Ascending aorta (tissue), 2 donors: ENCODE measurements at regions not wholly inside any gene's neighbourhood (a gene's known extent, or its start where the extent isn't known, plus 50 kb on each side); places are given as distances from the start of the nearest gene placed in this dataset.
"Not testable (repeated sequence)": the region's sequence is repeated elsewhere in the genome, so short reads cannot be mapped to it uniquely, and the experiment has no call there.

Experiments used
- DNase-seq, 2 donors: peaks; one replicate each; pipeline ENCODE4 v3.0.0-alpha.2; 2019; ENCODE audit warnings: low spot score in 2 of 2
- H3K27ac ChIP-seq, 2 donors: fragments of 200-600 bp; sonication (generic); one replicate each; pipeline ENCODE4 v1.5.1; 2016 to 2017; ENCODE audit warnings: mild to moderate bottlenecking in 1 of 2
- H3K27me3 ChIP-seq: fragments of 200-600 bp; sonication (generic); one replicate; pipeline ENCODE4 v1.5.1; 2017
- H3K36me3 ChIP-seq, 2 donors: fragments of 200-600 bp; sonication (generic); one replicate each; pipeline ENCODE4 v1.5.1; 2016
- H3K4me1 ChIP-seq, 2 donors: fragments of 200-600 bp; sonication (generic); one replicate each; pipeline ENCODE4 v1.5.1; 2016 to 2017; ENCODE audit warnings: mild to moderate bottlenecking in 1 of 2
- H3K4me3 ChIP-seq, 2 donors: fragments of 200-600 bp; sonication (generic); one replicate each; pipeline ENCODE4 v1.5.1; 2016 to 2017; ENCODE audit warnings: mild to moderate bottlenecking in 1 of 2
- H3K9me3 ChIP-seq, 2 donors: fragments of 200-600 bp; sonication (generic); one replicate each; pipeline ENCODE4 v1.5.1; 2016
- CTCF ChIP-seq, 3 experiments: fragments of 200-600 bp in 2 of 3; fragments of 450-650 bp in 1 of 3; sonication (generic) in 2 of 3; IDR thresholded peaks; one replicate each; pipeline ENCODE4 v1.5.1; 2016 to 2019; ENCODE audit warnings: antibody characterized with exemption in 3 of 3, mild to moderate bottlenecking in 1 of 3, moderate library complexity in 1 of 3
- intact Hi-C: fragments of 100-400 bp; cut with DNase I; formaldehyde crosslinking; loops from one replicate; pipeline ENCODE4 v1.15.1; 2023

- H3K27ac ChIP-seq = no peak overlapping the region
- H3K4me1 ChIP-seq = no peaks in the 10 kb centered on the region
- H3K36me3 ChIP-seq = no peaks in the 10 kb centered on the region
- no peak overlapping the region for H3K4me3 ChIP-seq
- no peaks in the 10 kb centered on the region for H3K9me3 ChIP-seq
- intact Hi-C loops = no loop called here
- DNase-seq = no peak
- TF ChIP-seq CTCF (IDR thresholded peaks at IDR 0.05) = no peak
- no peaks in the 10 kb centered on the region for H3K27me3 ChIP-seq
Measured at GRCh38 chr18:77405096-77405495, 155.4 kb downstream of the GALR1 start.

GRCh38 chr18:77407733-77408132 is 158.1 kb downstream of the GALR1 start:
- TF ChIP-seq CTCF (IDR thresholded peaks at IDR 0.05) = no peak

GRCh38 chr18:77421546-77421945 is 171.9 kb downstream of the GALR1 start:
- H3K4me1 ChIP-seq, H3K27ac ChIP-seq, H3K9me3 ChIP-seq, DNase-seq, H3K36me3 ChIP-seq, H3K4me3 ChIP-seq, intact Hi-C loops, H3K27me3 ChIP-seq: not testable (repeated sequence)

More at GRCh38 chr18:77407733-77408132, 158.1 kb downstream of the GALR1 start:
- Histone ChIP-seq H3K27me3 (no peaks in the 10 kb centered on the region), H3K4me3 (no peak overlapping the region), H3K9me3 (no peaks in the 10 kb centered on the region), H3K36me3 (no peaks in the 10 kb centered on the region), H3K27ac (no peak overlapping the region), H3K4me1 (no peaks in the 10 kb centered on the region)
- intact Hi-C loops = no loop called here
- no peak for DNase-seq

- H3K27ac ChIP-seq = no peak overlapping the region
- no peak overlapping the region for H3K4me3 ChIP-seq
- no peak for DNase-seq
- TF ChIP-seq CTCF (IDR thresholded peaks at IDR 0.05) = no peak
- no peaks in the 10 kb centered on the region for H3K4me1 ChIP-seq
- no peaks in the 10 kb centered on the region for H3K36me3 ChIP-seq
- H3K9me3 ChIP-seq = no peaks in the 10 kb centered on the region
- intact Hi-C loops = no loop called here
- H3K27me3 ChIP-seq = no peaks in the 10 kb centered on the region
Measured at GRCh38 chr18:77422974-77423867, 173.6 kb downstream of the GALR1 start.

- intact Hi-C loops = no loop called here
Measured at GRCh38 chr18:77433076-77433475, 183.4 kb downstream of the GALR1 start.

More at GRCh38 chr18:77433076-77433475, 183.4 kb downstream of the GALR1 start:
- Histone ChIP-seq H3K27me3 (no peaks in the 10 kb centered on the region), H3K27ac (no peak overlapping the region), H3K9me3 (no peaks in the 10 kb centered on the region), H3K4me1 (no peaks in the 10 kb centered on the region), H3K4me3 (no peak overlapping the region), H3K36me3 (no peaks in the 10 kb centered on the region)
- TF ChIP-seq CTCF (IDR thresholded peaks at IDR 0.05) = no peak
- DNase-seq = no peak
